K562 (cell line): ENCODE measurements at regions not wholly inside any gene's neighbourhood (a gene's known extent, or its start where the extent isn't known, plus 50 kb on each side); places are given as distances from the start of the nearest gene placed in this dataset.
A peak's percentile ranks its signal among the peaks of the same experiment; 100 is the strongest.

ENCODE experiments used
- ATAC-seq: fragments of 200-7000 bp; cut with Tn5 transposase; 3 replicates; pipeline ENCODE4 v1.9.1; 2020; ENCODE audit warnings: moderate library complexity
- BruUV-seq: library from RNA; stranded (reverse); fragments of 400-500 nt; replicated peaks from 2 replicates; lab custom pipeline; 2021; lab: Mats Ljungman, UMichigan
- CTCF ChIA-PET: fragments of 300-600 bp; formaldehyde crosslinking; extraction: SDS; loops from one replicate; lab custom pipeline; 2021; ENCODE audit warnings: low intra/inter-chr PET ratio; lab: Yijun Ruan, JAX
- POLR2A ChIA-PET: fragments of 300-600, 350-650 bp; sonication (Branson Sonifier 250); formaldehyde crosslinking; extraction: SDS; loops from one replicate; lab custom pipeline; 2021; ENCODE audit warnings: antibody characterized with exemption, inconsistent platforms; lab: Yijun Ruan, JAX
- DNase-seq, 4 experiments: peaks; one replicate each; pipeline versions ENCODE4 v3.0.0 to v3.0.0-alpha.2; 2011 to 2018; ENCODE audit warnings: low spot score in 3 of 4, mixed read lengths in 3 of 4; ENCODE audit errors: extremely low read depth in 1 of 4
- FAIRE-seq: peaks from 2 replicates; lab custom pipeline; 2011; peaks lifted over from hg19 to GRCh38; lab: Jason Lieb, UNC
- H2AFZ ChIP-seq: 2 replicates; pipeline ENCODE4 v1.6.0; 2011; ENCODE audit warnings: low read depth, low read length, control low read depth, inconsistent platforms
- H3K27ac ChIP-seq: fragments of 200-600 bp; 3 replicates; pipeline ENCODE4 v1.8.0; 2011; ENCODE audit warnings: low read depth, mild to moderate bottlenecking, control low read depth, inconsistent platforms, low read length, moderate library complexity, mixed read lengths; ENCODE audit errors: extremely low read depth
- H3K27me3 ChIP-seq, 2 experiments: fragments of 300-600 bp in 1 of 2; 2 replicates in 1 of 2; 3 replicates in 1 of 2; pipeline versions ENCODE4 v1.6.0 to v1.8.0; 2011; ENCODE audit warnings: inconsistent platforms in 2 of 2, low read length in 2 of 2, mild to moderate bottlenecking in 1 of 2, mixed read lengths in 1 of 2, moderate library complexity in 1 of 2; ENCODE audit not compliant: control insufficient read depth in 2 of 2, insufficient read depth in 2 of 2
- H3K36me3 ChIP-seq: fragments of 300-600 bp; 3 replicates; pipeline ENCODE4 v1.8.0; 2011; ENCODE audit warnings: mild to moderate bottlenecking, low read length, inconsistent platforms; ENCODE audit not compliant: control insufficient read depth, insufficient read depth
- H3K4me1 ChIP-seq, 2 experiments: fragments of 200-600 bp in 1 of 2; replicated peaks in 1 of 2; 2 replicates in 1 of 2; 3 replicates in 1 of 2; pipeline versions ENCODE4 v1.5.1 to v1.8.0; 2011; ENCODE audit warnings: inconsistent platforms in 2 of 2, low read length in 2 of 2, mild to moderate bottlenecking in 1 of 2, mixed read lengths in 1 of 2, moderate library complexity in 1 of 2; ENCODE audit not compliant: control insufficient read depth in 2 of 2, insufficient read depth in 2 of 2
- H3K4me2 ChIP-seq: 2 replicates; pipeline ENCODE4 v1.6.1; 2011; ENCODE audit warnings: low read length, control low read depth, inconsistent platforms, mixed read lengths; ENCODE audit not compliant: insufficient read depth
- H3K4me3 ChIP-seq: fragments of 200-600 bp; sonication (generic), shearing (Covaris generic); 2 replicates; pipeline ENCODE4 v1.5.1; 2016; ENCODE audit warnings: control low read depth, inconsistent platforms
- H3K79me2 ChIP-seq: fragments of 200-600 bp; 3 replicates; pipeline ENCODE4 v1.8.0; 2011; ENCODE audit warnings: low read length, inconsistent platforms; ENCODE audit not compliant: control insufficient read depth, insufficient read depth
- H3K9ac ChIP-seq, 2 experiments: 2 replicates each; pipeline versions ENCODE4 v1.6.0 to v1.6.1; 2011; ENCODE audit warnings: low read depth in 2 of 2, low read length in 2 of 2, control low read depth in 1 of 2, inconsistent platforms in 1 of 2, mild to moderate bottlenecking in 1 of 2, mixed read lengths in 1 of 2; ENCODE audit not compliant: insufficient read depth in 1 of 2
- H3K9me1 ChIP-seq: one replicate; pipeline ENCODE4 v1.6.0; 2011; ENCODE audit warnings: inconsistent platforms, mild to moderate bottlenecking, low read length, moderate library complexity; ENCODE audit not compliant: control insufficient read depth, insufficient read depth
- H3K9me3 ChIP-seq: replicated peaks from 2 replicates; pipeline ENCODE4 v1.5.1; 2011; ENCODE audit warnings: low read depth, low read length, inconsistent platforms; ENCODE audit not compliant: control insufficient read depth, insufficient read depth
- H4K20me1 ChIP-seq: replicated peaks from 2 replicates; pipeline ENCODE4 v1.6.1; 2011; ENCODE audit warnings: low read length, inconsistent platforms, mixed read lengths; ENCODE audit not compliant: control insufficient read depth, insufficient read depth
- HNRNPUL1 ChIP-seq: fragments of 200-400 bp; formaldehyde crosslinking; IDR thresholded peaks from 2 replicates; pipeline ENCODE4 v1.6.1; 2017; ENCODE audit warnings: low read length
- STAG1 ChIP-seq: sonication (generic); formaldehyde crosslinking; IDR thresholded peaks from 2 replicates; pipeline ENCODE4 v1.5.0; 2020; ENCODE audit warnings: missing genetic modification reagents, borderline replicate concordance
- TBL1XR1 ChIP-seq, 2 experiments: IDR thresholded peaks; 2 replicates each; pipeline ENCODE4 v1.6.1; 2012; ENCODE audit warnings: improper control_type of control experiment in 2 of 2, low read length in 2 of 2, mild to moderate bottlenecking in 1 of 2
- ZNF444 ChIP-seq: fragments of 250-450 bp; sonication (Bioruptor Pico); IDR thresholded peaks from 2 replicates; pipeline ENCODE4 v1.4.0; 2020; ENCODE audit warnings: mild to moderate bottlenecking, moderate library complexity
- WGBS: fragments of 100-300 bp; shearing (Covaris generic); methylation state at CpG from one replicate; pipeline ENCODE4 v1.1.6; 2016; ENCODE audit warnings: low coverage, mixed read lengths; ENCODE audit not compliant: insufficient coverage; ENCODE audit errors: missing lambda C conversion rate; 5-methylcytosine and 5-hydroxymethylcytosine counted together
- in situ Hi-C: fragments of 300-500 bp; cut with MboI; formaldehyde crosslinking; loops from 4 replicates; pipeline ENCODE4 v1.15.0; 2018; ENCODE audit warnings: inconsistent platforms, mixed read lengths
- intact Hi-C: fragments of 100-400 bp; cut with micrococcal nuclease; formaldehyde crosslinking; loops from 2 replicates; pipeline ENCODE4 v1.14.2; 2022
- TF ChIP-seq, protein P1 (sequence below): fragments of 450-650 bp; formaldehyde crosslinking; IDR thresholded peaks from 2 replicates; pipeline ENCODE4 v1.4.0; 2020; ENCODE audit warnings: mild to moderate bottlenecking, moderate library complexity

DNA sequence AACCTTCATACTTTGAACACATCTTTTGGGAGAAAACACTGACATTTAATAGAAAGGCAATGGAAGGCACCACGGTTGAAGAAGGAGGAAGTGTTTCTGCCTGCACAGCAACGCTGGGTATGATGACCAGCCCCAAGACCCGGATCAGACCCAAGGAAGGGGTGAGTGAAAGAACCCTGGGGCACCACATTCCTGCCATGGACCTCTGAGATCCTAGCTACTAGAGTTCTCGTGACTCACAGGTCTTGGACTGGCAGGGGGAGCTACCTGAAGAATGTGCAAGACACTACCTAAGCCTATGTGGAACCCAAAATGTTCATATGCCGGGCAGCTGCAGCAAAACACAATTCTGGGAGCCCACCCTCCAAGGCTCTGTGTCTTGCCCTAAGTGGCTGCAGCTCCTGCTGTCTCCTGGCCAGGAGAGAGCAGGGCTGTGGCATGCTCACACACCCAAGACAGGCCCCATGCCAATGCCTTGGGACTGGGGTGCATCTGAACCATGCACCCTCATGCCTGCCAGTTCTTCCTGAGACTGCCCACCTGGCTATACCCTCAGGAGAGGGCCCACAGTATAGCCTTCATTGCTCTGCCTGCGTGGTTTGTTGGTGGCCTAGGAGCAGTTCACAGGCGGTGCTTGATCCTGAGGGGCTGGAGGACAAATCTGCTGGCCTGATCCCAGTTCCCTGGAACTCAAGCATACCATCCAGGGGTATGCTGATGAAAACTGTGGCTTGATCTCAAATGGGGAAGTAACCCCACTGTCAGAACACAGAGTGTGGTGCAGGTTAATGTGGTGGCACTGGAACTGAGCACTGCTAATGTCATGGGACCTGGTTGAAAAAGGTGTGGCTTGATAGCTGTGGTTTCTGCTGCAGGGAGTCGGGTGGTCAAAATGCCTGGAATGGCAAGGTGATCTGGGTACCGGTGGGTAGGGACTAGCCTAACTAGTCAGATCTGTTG lies 353.3 kb upstream of the ARHGEF26 start:
- DNase-seq (no peak), FAIRE-seq (no peak), ATAC-seq (no peak)
- Histone ChIP-seq H3K79me2 (no peaks in the 10 kb centered on the region), H3K4me3 (no peak overlapping the region), H3K27ac (no peak overlapping the region), H4K20me1 (no peaks in the 10 kb centered on the region), H3K4me2 (no peak overlapping the region), H3K9me3 (no peaks in the 10 kb centered on the region; the same call in 1 of the 2 replicates), H3K36me3 (no peaks in the 10 kb centered on the region), H3K9ac (no peak overlapping the region), H2AFZ (no peak overlapping the region), H3K27me3 (no peaks in the 10 kb centered on the region), H3K4me1 (no peaks in the 10 kb centered on the region), H3K9me1 (no peaks in the 10 kb centered on the region)
- intact Hi-C loops = loop anchor here (2.0 to 10.0 kb wide), 3 partner anchors 603 to 741 kb away; partner anchors contain the start of gene RAP2B
- POLR2A ChIA-PET = interaction anchor here (0.9 kb wide), 1 partner anchor 21 kb away, joined by 3 read pairs; no protein-coding TSS in a partner anchor
- in situ Hi-C loops = no loop called here
- CTCF ChIA-PET = no interaction called here
- TF ChIP-seq HNRNPUL1 = no peak
- WGBS = under 1% methylated on average over 8 of the region's 9 CpGs
- no TSS peak for BruUV-seq

DNA sequence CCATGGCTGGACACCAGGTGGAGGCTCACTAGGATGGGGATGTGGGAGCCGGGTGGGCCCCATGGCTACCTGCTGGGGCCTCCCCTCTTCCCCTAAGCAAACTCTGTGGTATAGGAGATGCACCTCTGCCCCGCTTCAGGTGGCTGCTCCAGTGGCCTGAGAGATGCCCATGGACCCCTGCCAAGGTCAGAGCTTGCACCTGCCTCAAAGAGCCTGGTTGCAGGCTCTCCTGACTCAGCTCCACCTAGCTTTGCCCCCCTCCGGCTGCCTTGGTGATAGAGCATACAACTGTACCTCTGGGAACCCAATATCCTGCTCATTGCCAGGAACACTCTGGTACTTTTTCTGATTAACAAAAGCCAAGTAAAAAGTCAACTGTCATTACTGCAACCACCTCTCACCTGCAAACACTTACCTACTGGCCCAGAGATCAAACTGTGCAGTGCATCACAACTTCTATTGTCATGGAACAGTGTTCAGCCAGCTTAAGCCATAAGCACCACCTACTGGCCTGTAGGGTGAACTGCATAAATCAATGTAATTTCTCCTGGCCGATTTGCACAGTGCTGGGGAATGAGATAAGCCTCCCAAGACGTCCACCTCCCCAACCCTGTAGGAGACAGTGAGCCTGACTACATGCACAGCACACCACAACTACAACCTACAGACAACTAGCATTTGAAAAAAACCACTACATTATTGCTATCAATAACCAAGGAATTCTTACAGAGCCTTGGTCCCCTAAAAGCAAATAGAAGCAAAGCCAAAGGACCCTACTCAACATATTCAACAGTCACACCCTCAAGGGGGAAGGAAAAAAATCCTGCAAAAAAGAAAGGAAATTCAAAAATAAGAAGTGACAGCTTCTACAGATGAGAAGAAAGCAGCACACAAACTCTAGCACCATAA lies 352.4 kb upstream of the ARHGEF26 start:
- H3K9ac ChIP-seq = no peak overlapping the region
- ATAC-seq (peak; percentile 92), DNase-seq (peak; percentile 21 to 55 (median 34)), FAIRE-seq (peak; percentile 84)
- H3K9me1 ChIP-seq = no peaks in the 10 kb centered on the region
- H2AFZ ChIP-seq = no peak overlapping the region
- intact Hi-C loops (loop anchor here (2.0 to 10.0 kb wide), 3 partner anchors 604 to 742 kb away; partner anchors contain the start of gene RAP2B), in situ Hi-C loops (no loop called here)
- ChIA-PET CTCF (no interaction called here), POLR2A (interaction anchor here (0.9 kb wide), 1 partner anchor 20 kb away, joined by 3 read pairs; no protein-coding TSS in a partner anchor)
- 0% methylated on average over 5 of the region's 5 CpGs for WGBS
- no TSS peak for BruUV-seq
- H3K9me3 ChIP-seq = no peaks in the 10 kb centered on the region; the same call in 1 of the 2 replicates
- no peaks in the 10 kb centered on the region for H3K27me3 ChIP-seq
- no peak overlapping the region for H3K4me2 ChIP-seq
- H3K4me3 ChIP-seq = no peak overlapping the region
- no peak overlapping the region for H3K27ac ChIP-seq
- H4K20me1 ChIP-seq = no peaks in the 10 kb centered on the region
- H3K4me1 ChIP-seq = no peaks in the 10 kb centered on the region
- H3K79me2 ChIP-seq = no peaks in the 10 kb centered on the region
- no peaks in the 10 kb centered on the region for H3K36me3 ChIP-seq
- no peak for TF ChIP-seq ZNF444 (CRISPR knock-in tag)
- TF ChIP-seq TBL1XR1 (IDR thresholded peaks at IDR 0.05; ENCODE audit: low read length in 2 of 2) = no peak
- TF ChIP-seq STAG1 (CRISPR knock-in tag) = peak; percentile 56; the same call in 1 of the 2 replicates
- TF ChIP-seq, protein P1, sequence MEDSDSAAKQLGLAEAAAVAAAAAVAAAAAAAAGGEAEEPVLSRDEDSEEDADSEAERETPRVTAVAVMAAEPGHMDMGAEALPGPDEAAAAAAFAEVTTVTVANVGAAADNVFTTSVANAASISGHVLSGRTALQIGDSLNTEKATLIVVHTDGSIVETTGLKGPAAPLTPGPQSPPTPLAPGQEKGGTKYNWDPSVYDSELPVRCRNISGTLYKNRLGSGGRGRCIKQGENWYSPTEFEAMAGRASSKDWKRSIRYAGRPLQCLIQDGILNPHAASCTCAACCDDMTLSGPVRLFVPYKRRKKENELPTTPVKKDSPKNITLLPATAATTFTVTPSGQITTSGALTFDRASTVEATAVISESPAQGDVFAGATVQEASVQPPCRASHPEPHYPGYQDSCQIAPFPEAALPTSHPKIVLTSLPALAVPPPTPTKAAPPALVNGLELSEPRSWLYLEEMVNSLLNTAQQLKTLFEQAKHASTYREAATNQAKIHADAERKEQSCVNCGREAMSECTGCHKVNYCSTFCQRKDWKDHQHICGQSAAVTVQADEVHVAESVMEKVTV = 0 out of 2 replicates have a peak, but pooled peaks have one; percentile 23
